Panc1 (cell line): ENCODE measurements at regions not wholly inside any gene's neighbourhood (a gene's known extent, or its start where the extent isn't known, plus 50 kb on each side); places are given as distances from the start of the nearest gene placed in this dataset.

Source experiments
- ATAC-seq: fragments of 200-7000 bp; cut with Tn5 transposase; 2 replicates; pipeline ENCODE4 v1.9.1; 2020; ENCODE audit warnings: mild to moderate bottlenecking, moderate library complexity
- BruUV-seq: library from RNA; stranded (reverse); fragments of 400-500 nt; replicated peaks from 2 replicates; lab custom pipeline; 2021; lab: Mats Ljungman, UMichigan
- CTCF ChIA-PET: fragments of 300-600 bp; sonication (Branson Sonifier 250); formaldehyde crosslinking; loops from one replicate; lab custom pipeline; 2022; ENCODE audit warnings: antibody characterized with exemption; lab: Charles Lee
- POLR2A ChIA-PET: fragments of 300-600 bp; sonication (Branson Sonifier 250); formaldehyde crosslinking; loops from one replicate; lab custom pipeline; 2022; ENCODE audit warnings: antibody characterized with exemption; lab: Charles Lee
- DNase-seq: peaks from one replicate; pipeline ENCODE4 v3.0.0-alpha.2; 2010; ENCODE audit warnings: low read depth, low spot score
- H3K27ac ChIP-seq: 2 replicates; pipeline ENCODE4 v1.5.1; 2011; ENCODE audit warnings: mild to moderate bottlenecking, low read length, inconsistent platforms
- H3K27me3 ChIP-seq: fragments of 200-500 bp; sonication (Bioruptor generic); 2 replicates; pipeline ENCODE4 v1.6.0; 2014; ENCODE audit warnings: low read length, inconsistent platforms; ENCODE audit not compliant: control insufficient read depth, insufficient read depth
- H3K36me3 ChIP-seq: fragments of 200-500 bp; sonication (Bioruptor generic); 2 replicates; pipeline ENCODE4 v1.5.1; 2014; ENCODE audit warnings: inconsistent platforms, mild to moderate bottlenecking, low read length, moderate library complexity; ENCODE audit not compliant: control insufficient read depth, insufficient read depth
- H3K4me1 ChIP-seq: 2 replicates; pipeline ENCODE4 v1.5.1; 2011; ENCODE audit warnings: inconsistent platforms, mild to moderate bottlenecking, low read length, moderate library complexity; ENCODE audit not compliant: control insufficient read depth, insufficient read depth
- H3K4me3 ChIP-seq, 2 experiments: 2 replicates each; pipeline ENCODE4 v1.5.1; 2011 to 2012; ENCODE audit warnings: low read depth in 2 of 2, low read length in 2 of 2, mild to moderate bottlenecking in 2 of 2, inconsistent platforms in 1 of 2, moderate library complexity in 1 of 2
- H3K9me3 ChIP-seq: fragments of 200-500 bp; sonication (Bioruptor generic); 2 replicates; pipeline ENCODE4 v1.5.1; 2014; ENCODE audit warnings: low read depth, mild to moderate bottlenecking, inconsistent platforms, low read length, moderate library complexity; ENCODE audit not compliant: control insufficient read depth, insufficient read depth
- POLR2AphosphoS5 ChIP-seq: IDR thresholded peaks from 2 replicates; pipeline ENCODE4 v1.6.1; 2012; ENCODE audit warnings: mild to moderate bottlenecking, low read depth, low read length, moderate library complexity
- SIN3A ChIP-seq: IDR thresholded peaks from 2 replicates; pipeline ENCODE4 v1.6.1; 2012; ENCODE audit warnings: low read depth, mild to moderate bottlenecking, low read length, moderate library complexity, borderline replicate concordance; ENCODE audit not compliant: insufficient read depth
- TCF7L2 ChIP-seq: IDR thresholded peaks from 2 replicates; pipeline ENCODE4 v1.6.1; 2011; ENCODE audit warnings: mild to moderate bottlenecking, low read depth, low read length, inconsistent platforms
- in situ Hi-C: cut with HindIII; loops from 2 replicates; pipeline ENCODE4 v1.10.0; 2016; ENCODE audit warnings: low sequenced_read_pairs, low pct_unique_long_range_greater_than_20kb
- intact Hi-C: fragments of 100-400 bp; cut with micrococcal nuclease; formaldehyde crosslinking; loops from one replicate; pipeline ENCODE4 v1.10.0; 2022; ENCODE audit not compliant: unreplicated experiment
- TF ChIP-seq, protein P1 (sequence below): fragments of 450-650 bp; IDR thresholded peaks from 2 replicates; pipeline ENCODE4 v1.5.1; 2017; ENCODE audit warnings: mild to moderate bottlenecking
- TF ChIP-seq, protein P2 (sequence below), 2 experiments: IDR thresholded peaks; 2 replicates each; pipeline ENCODE4 v1.6.1; 2011 to 2012; ENCODE audit warnings: low read depth in 2 of 2, control low read depth in 1 of 2, low read length in 1 of 2, mild to moderate bottlenecking in 1 of 2, moderate library complexity in 1 of 2; ENCODE audit not compliant: insufficient read depth in 1 of 2

DNA sequence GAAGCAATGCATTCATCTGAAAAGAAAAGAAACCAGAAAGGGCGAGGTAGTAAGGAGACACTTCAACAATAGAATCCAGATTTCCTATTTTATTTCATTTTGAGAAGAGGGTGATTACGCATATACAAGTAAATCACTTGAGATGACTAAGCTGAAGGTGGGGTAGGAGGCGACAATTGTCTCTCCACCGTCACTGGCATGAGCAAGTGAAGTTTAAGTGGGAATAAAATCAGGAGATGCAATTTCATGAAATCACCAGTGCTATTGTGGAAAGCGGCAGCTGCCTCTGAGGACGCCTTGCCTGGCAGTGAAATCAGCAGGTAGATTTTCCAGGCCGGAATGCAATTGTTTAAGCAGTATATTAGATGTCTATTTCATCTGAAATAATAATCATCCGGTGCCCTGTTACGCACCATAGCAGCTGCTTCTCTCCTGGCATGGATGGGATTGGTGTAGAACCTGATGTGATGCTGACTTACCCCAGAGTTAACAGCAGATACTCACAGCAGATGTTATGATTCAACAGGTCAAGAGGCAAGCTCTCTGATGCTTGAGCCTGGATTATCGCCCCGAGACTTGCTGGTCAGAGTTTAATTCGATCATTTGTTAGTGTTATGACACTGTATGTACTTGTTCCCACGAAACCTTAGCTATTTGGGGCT lies 64.3 kb downstream of the RASL11A start:
- POLR2A ChIA-PET: interaction anchor here (0.6 to 0.7 kb wide), 3 partner anchors 9 to 64 kb away, joined by 3 read pairs; partner anchors contain the start of gene RASL11A

DNA sequence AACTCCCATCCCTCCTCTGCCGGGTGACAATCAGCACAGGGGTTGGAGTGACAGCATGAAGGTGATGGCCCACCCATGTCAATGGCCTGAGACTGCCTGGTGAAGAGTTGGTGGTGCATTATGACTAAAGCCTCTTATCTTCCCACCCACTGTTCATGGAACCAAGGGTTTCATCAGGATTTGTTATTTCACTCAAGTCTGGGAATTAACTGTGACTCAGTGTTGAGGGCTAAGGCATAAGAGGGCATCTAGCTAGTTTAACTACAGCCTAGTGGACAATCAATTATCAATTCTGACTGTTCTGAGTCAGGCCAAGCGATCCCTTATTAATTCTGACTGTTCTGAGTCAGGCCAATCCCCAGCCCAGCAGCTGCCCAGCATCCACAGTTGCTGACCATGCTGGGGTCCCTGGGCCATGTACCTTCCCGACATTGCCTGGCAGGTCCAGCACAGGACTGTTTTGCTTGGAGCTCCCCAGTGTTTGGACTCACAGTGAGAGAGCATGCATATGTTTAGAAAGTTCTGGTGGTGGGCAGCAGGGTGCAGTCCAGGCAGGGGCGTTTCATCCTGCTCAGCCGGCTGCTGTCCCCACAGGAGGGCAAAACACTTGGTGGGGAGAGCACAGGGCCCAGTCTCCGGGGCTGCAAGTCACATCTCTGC lies 65.5 kb downstream of the RASL11A start:
- Histone ChIP-seq H3K4me1 (peaks cover 3% of the 10 kb centered on the region), H3K4me3 (no peak overlapping the region), H3K36me3 (no peaks in the 10 kb centered on the region), H3K9me3 (no peaks in the 10 kb centered on the region), H3K27me3 (no peaks in the 10 kb centered on the region), H3K27ac (no peak overlapping the region)
- TF ChIP-seq, protein P1, sequence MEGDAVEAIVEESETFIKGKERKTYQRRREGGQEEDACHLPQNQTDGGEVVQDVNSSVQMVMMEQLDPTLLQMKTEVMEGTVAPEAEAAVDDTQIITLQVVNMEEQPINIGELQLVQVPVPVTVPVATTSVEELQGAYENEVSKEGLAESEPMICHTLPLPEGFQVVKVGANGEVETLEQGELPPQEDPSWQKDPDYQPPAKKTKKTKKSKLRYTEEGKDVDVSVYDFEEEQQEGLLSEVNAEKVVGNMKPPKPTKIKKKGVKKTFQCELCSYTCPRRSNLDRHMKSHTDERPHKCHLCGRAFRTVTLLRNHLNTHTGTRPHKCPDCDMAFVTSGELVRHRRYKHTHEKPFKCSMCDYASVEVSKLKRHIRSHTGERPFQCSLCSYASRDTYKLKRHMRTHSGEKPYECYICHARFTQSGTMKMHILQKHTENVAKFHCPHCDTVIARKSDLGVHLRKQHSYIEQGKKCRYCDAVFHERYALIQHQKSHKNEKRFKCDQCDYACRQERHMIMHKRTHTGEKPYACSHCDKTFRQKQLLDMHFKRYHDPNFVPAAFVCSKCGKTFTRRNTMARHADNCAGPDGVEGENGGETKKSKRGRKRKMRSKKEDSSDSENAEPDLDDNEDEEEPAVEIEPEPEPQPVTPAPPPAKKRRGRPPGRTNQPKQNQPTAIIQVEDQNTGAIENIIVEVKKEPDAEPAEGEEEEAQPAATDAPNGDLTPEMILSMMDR: no peak
- TF ChIP-seq SIN3A (no peak), POLR2AphosphoS5 (no peak), TCF7L2 (no peak)
- TF ChIP-seq, protein P2, sequence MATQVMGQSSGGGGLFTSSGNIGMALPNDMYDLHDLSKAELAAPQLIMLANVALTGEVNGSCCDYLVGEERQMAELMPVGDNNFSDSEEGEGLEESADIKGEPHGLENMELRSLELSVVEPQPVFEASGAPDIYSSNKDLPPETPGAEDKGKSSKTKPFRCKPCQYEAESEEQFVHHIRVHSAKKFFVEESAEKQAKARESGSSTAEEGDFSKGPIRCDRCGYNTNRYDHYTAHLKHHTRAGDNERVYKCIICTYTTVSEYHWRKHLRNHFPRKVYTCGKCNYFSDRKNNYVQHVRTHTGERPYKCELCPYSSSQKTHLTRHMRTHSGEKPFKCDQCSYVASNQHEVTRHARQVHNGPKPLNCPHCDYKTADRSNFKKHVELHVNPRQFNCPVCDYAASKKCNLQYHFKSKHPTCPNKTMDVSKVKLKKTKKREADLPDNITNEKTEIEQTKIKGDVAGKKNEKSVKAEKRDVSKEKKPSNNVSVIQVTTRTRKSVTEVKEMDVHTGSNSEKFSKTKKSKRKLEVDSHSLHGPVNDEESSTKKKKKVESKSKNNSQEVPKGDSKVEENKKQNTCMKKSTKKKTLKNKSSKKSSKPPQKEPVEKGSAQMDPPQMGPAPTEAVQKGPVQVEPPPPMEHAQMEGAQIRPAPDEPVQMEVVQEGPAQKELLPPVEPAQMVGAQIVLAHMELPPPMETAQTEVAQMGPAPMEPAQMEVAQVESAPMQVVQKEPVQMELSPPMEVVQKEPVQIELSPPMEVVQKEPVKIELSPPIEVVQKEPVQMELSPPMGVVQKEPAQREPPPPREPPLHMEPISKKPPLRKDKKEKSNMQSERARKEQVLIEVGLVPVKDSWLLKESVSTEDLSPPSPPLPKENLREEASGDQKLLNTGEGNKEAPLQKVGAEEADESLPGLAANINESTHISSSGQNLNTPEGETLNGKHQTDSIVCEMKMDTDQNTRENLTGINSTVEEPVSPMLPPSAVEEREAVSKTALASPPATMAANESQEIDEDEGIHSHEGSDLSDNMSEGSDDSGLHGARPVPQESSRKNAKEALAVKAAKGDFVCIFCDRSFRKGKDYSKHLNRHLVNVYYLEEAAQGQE (IDR thresholded peaks at IDR 0.05; ENCODE audit: insufficient read depth in 1 of 2, low read depth in 2 of 2, low read length in 1 of 2): no peak
- ATAC-seq (no peak), DNase-seq (no peak)
- no TSS peak for BruUV-seq
- intact Hi-C loops: no loop called here
- CTCF ChIA-PET: no interaction called here
- in situ Hi-C loops: no loop called here
- POLR2A ChIA-PET: no interaction called here

More for the DNA sequence above, 64.3 kb downstream of the RASL11A start:
- H3K9me3 ChIP-seq: no peaks in the 10 kb centered on the region
- CTCF ChIA-PET: interaction anchor here (0.7 kb wide), 1 partner anchor 23 kb away, joined by 6 read pairs; no protein-coding TSS in a partner anchor
- no peak for DNase-seq
- no peaks in the 10 kb centered on the region for H3K27me3 ChIP-seq
- no TSS peak for BruUV-seq
- H3K4me3 ChIP-seq: no peak overlapping the region
- in situ Hi-C loops: no loop called here
- TF ChIP-seq, protein P2 (IDR thresholded peaks at IDR 0.05; ENCODE audit: insufficient read depth in 1 of 2, low read depth in 2 of 2, low read length in 1 of 2): no peak
- no peak for TF ChIP-seq TCF7L2
- TF ChIP-seq, protein P1: no peak
- TF ChIP-seq SIN3A: no peak
- no peak for TF ChIP-seq POLR2AphosphoS5
- H3K36me3 ChIP-seq: no peaks in the 10 kb centered on the region
- H3K27ac ChIP-seq: no peak overlapping the region
- intact Hi-C loops: no loop called here
- H3K4me1 ChIP-seq: no peaks in the 10 kb centered on the region; the same call in 1 of the 2 replicates
- ATAC-seq: no peak
